Peyer's patch (tissue), 4 donors: ENCODE measurements at regions not wholly inside any gene's neighbourhood (a gene's known extent, or its start where the extent isn't known, plus 50 kb on each side); places are given as distances from the start of the nearest gene placed in this dataset.

Source experiments
- DNase-seq, 3 donors: peaks; one replicate each; pipeline ENCODE4 v3.0.0-alpha.2; 2017 to 2019
- H3K27ac ChIP-seq, 4 donors: fragments of 200-600 bp; sonication (generic); one replicate each; pipeline ENCODE4 v1.5.1; 2016 to 2019
- H3K27me3 ChIP-seq, 2 donors: fragments of 200-600 bp; sonication (generic); one replicate each; pipeline ENCODE4 v1.5.1; 2019
- H3K36me3 ChIP-seq, 3 donors: fragments of 200-600 bp; sonication (generic); one replicate each; pipeline ENCODE4 v1.5.1; 2016 to 2019
- H3K4me1 ChIP-seq, 4 donors: fragments of 200-600 bp; sonication (generic); one replicate each; pipeline ENCODE4 v1.5.1; 2016 to 2019
- H3K4me3 ChIP-seq, 4 donors: fragments of 200-600 bp; sonication (generic); 1 replicate in 3 of 4; 2 replicates in 1 of 4; pipeline ENCODE4 v1.5.1; 2016 to 2019; ENCODE audit warnings: mild to moderate bottlenecking in 1 of 4
- H3K9me3 ChIP-seq, 4 donors: fragments of 200-600 bp; sonication (generic); one replicate each; pipeline ENCODE4 v1.5.1; 2016 to 2019; ENCODE audit warnings: mild to moderate bottlenecking in 1 of 4
- CTCF ChIP-seq, 6 experiments: fragments of 450-650 bp in 4 of 6; fragments of 200-600 bp in 2 of 6; sonication (generic) in 1 of 6; IDR thresholded peaks; one replicate each; pipeline ENCODE4 v1.5.1; 2017 to 2019; ENCODE audit warnings: antibody characterized with exemption in 6 of 6, mild to moderate bottlenecking in 3 of 6, moderate library complexity in 1 of 6
- POLR2A ChIP-seq, 2 donors: fragments of 450-650 bp; IDR thresholded peaks; one replicate each; pipeline ENCODE4 v1.5.1; 2017; ENCODE audit warnings: antibody characterized with exemption in 2 of 2, mild to moderate bottlenecking in 2 of 2, moderate library complexity in 2 of 2

GRCh38 chr11:45424411-45425180, 138.5 kb upstream of the SYT13 start:
- no peaks in the 10 kb centered on the region for H3K9me3 ChIP-seq
- no peak overlapping the region for H3K4me3 ChIP-seq
- no peaks in the 10 kb centered on the region for H3K36me3 ChIP-seq
- H3K4me1 ChIP-seq = no peaks in the 10 kb centered on the region
- DNase-seq = no peak
- H3K27me3 ChIP-seq = no peaks in the 10 kb centered on the region
- TF ChIP-seq POLR2A (IDR thresholded peaks at IDR 0.05) (no peak), CTCF (IDR thresholded peaks at IDR 0.05) (no peak)
- no peak overlapping the region for H3K27ac ChIP-seq

DNA sequence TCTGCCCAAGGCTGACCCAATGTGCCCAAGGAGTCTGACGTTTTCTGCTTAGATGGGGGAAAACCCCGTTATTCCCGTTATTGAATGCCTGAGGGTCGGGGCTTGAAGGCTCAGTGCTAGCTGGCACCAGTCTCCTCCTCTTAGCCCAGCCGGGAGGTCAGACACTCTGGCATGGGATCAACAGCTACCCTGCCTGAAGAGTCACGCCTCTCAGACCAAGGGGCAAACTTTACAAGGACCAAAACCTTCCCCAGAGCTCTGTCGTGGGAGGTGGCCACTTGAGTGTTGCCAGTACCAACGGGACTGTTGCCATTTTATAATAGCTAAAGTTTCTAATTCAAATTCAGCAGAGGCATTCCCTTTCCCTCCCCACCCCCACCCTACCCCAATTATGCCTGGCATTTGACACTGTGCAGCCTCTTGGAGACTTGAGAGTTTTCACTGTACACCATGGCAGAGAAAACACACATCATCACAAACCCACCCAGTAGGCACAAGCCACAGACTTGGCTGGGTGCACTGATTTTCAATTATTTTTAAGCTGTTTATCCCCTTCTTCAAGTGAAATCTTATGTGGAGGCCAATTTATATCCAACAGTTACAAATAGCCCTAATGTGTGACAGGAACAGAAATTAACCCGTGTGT, 137.5 kb upstream of the SYT13 start:
- H3K4me3 ChIP-seq = no peak overlapping the region
- no peaks in the 10 kb centered on the region for H3K36me3 ChIP-seq
- H3K27ac ChIP-seq = no peak overlapping the region
- TF ChIP-seq CTCF (IDR thresholded peaks at IDR 0.05) = no peak
- no peaks in the 10 kb centered on the region for H3K4me1 ChIP-seq
- no peaks in the 10 kb centered on the region for H3K27me3 ChIP-seq
- no peaks in the 10 kb centered on the region for H3K9me3 ChIP-seq
- no peak for DNase-seq

- no peaks in the 10 kb centered on the region for H3K36me3 ChIP-seq
- H3K9me3 ChIP-seq = no peaks in the 10 kb centered on the region
- no peak for DNase-seq
- H3K4me3 ChIP-seq = no peak overlapping the region
- no peak overlapping the region for H3K27ac ChIP-seq
- H3K4me1 ChIP-seq = no peaks in the 10 kb centered on the region
- no peaks in the 10 kb centered on the region for H3K27me3 ChIP-seq
- no peak for TF ChIP-seq CTCF (IDR thresholded peaks at IDR 0.05)
- no peak for TF ChIP-seq POLR2A (IDR thresholded peaks at IDR 0.05)
These were observed 136.9 kb upstream of the SYT13 start for GRCh38 chr11:45423036-45423435.

DNA sequence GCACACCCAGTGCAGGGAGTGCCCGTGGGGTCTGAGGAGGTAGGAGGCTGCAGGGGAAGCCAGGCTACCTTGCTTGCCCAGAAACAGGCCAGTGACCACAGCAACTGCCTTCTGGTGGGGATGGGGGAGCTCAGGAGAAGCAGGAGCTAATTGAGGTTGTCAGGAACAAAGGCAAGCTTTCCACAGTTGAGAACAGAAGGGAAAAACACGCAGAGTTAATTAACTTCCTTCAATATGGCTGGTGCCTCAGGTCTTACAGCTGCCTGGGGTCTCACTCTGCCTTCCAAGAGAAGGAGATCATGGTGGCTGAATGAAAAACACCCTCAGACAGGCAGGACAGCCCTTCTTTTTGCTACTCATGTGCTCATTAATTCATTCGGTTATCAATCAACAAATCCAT, 127.9 kb upstream of the SYT13 start:
- TF ChIP-seq CTCF (IDR thresholded peaks at IDR 0.05) (no peak), POLR2A (IDR thresholded peaks at IDR 0.05) (no peak)
- no peaks in the 10 kb centered on the region for H3K4me1 ChIP-seq

DNA sequence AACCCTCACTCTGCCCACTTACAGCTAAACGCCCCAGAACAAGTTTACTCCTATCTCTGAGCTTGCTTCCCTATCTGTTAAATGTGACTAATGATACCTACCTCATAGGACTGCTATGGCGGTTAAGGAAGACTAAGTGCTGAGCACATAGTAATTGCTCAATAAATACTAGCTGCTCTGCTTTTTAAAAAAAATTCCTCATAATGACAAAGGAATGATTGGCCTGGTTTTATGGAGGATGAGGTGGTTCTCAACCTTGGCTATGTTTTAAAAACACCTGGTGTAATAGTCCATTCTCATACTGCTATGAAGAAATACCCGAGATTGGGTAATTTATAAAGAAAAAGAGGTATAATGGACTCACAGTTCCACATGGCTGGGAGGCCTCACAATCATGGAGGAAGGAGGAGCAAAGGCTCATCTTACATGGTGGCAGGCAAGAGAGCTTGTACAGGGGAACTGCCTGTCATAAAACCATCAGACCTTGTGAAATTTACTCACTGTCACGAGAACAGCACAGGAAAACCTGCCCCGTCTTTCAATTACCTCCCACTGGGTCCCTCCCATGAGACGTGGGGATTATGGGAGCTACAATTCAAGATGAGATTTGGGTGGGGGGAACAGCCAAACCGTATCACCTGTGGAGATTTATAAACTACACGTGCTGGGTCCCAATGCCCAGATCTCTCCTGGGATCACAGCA, 127.2 kb upstream of the SYT13 start:
- no peak for DNase-seq
- Histone ChIP-seq H3K27me3 (no peaks in the 10 kb centered on the region), H3K9me3 (no peaks in the 10 kb centered on the region), H3K4me1 (no peaks in the 10 kb centered on the region), H3K36me3 (no peaks in the 10 kb centered on the region), H3K27ac (no peak overlapping the region), H3K4me3 (no peak overlapping the region)
- TF ChIP-seq POLR2A (IDR thresholded peaks at IDR 0.05) (no peak), CTCF (IDR thresholded peaks at IDR 0.05) (no peak)

More for the DNA sequence above, 127.9 kb upstream of the SYT13 start:
- Histone ChIP-seq H3K36me3 (no peaks in the 10 kb centered on the region), H3K9me3 (no peaks in the 10 kb centered on the region), H3K27ac (no peak overlapping the region), H3K4me3 (no peak overlapping the region), H3K27me3 (no peaks in the 10 kb centered on the region)
- no peak for DNase-seq
